IPS DF 4.7 (cell line): ENCODE measurements at regions not wholly inside any gene's neighbourhood (a gene's known extent, or its start where the extent isn't known, plus 50 kb on each side); places are given as distances from the start of the nearest gene placed in this dataset.
"Not testable (repeated sequence)": the region's sequence is repeated elsewhere in the genome, so short reads cannot be mapped to it uniquely, and the experiment has no call there.

ENCODE experiments used
- DNase-seq: peaks from one replicate; pipeline ENCODE4 v3.0.0-alpha.2; 2013; ENCODE audit warnings: low spot score; ENCODE audit errors: extremely low read depth

DNA sequence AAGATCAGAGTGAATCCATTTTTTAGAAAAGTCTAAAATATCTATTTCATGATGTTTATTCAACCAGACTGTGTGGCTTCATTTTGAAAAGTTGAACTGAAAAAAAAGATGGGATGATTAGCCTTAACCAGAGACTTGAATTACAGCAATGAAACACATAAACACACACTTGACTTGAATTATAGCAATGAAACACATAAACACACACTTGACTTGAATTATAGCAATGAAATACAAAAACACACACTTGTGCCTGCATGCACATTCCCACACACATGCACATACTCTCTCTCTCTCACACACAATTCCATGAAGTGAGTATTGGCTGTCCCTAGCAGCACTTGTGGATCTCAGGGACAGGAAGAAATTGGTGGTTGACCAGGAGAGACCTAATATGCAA lies 286.8 kb downstream of the USP46 start:
- DNase-seq, result no peak

DNA sequence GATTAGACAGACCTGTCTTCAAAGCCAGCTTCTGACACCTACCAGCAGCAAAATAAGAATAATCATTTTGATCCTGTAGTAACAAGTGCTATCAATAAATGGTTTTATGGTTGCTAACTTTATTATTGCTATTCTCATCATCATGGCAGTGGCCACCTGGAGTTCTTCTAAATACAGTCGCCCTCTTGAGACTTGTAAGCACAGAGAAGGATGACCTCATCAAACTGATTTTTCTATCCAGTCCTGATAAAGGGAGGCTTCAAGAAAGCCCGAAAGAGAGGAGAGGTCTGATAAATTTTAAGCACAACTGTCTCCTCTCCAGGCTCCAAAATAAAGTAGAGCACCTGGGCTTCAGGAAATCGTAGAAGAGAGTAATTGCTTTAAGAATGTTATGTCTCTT lies 286.4 kb downstream of the USP46 start:
- DNase-seq, result no peak

DNA sequence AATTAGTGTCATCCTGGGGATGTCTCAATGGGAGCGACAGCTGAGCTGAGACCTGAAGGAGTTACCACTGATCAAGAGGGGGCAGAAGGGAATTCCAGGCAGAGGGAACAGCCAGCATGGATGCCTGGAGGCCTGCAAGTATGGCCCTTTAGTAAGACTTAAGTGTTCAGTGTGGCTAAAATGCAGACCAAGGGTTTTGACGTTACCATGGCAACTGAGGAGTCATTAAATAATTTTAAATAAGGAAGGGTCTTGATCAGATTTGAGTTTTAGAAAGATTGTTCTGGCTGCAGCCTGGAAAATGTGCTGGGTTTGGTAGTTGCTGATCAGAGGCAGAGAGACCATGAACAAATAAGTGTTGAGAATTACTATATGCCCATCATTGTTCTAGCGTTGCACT lies 285.5 kb downstream of the USP46 start:
- no peak for DNase-seq

DNA sequence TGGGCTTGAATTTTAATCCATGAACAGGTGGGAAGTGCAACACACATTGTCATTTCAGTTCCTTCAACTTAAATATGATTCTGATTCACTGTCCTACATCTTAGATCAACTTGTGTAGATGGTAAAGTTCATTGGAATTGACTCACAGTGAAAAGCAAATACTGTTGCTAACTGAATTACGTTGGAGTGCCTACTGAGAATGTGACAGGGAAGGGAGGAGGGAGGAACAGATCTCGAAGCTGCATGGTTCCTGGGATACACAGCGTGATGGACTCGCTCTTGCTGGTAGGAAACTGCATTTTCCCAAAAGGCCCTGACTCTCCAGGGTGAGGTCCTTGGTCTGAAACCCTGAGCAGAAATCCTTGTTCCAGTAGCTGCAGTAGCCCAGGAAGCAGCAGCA lies 284.2 kb downstream of the USP46 start:
- no peak for DNase-seq

DNA sequence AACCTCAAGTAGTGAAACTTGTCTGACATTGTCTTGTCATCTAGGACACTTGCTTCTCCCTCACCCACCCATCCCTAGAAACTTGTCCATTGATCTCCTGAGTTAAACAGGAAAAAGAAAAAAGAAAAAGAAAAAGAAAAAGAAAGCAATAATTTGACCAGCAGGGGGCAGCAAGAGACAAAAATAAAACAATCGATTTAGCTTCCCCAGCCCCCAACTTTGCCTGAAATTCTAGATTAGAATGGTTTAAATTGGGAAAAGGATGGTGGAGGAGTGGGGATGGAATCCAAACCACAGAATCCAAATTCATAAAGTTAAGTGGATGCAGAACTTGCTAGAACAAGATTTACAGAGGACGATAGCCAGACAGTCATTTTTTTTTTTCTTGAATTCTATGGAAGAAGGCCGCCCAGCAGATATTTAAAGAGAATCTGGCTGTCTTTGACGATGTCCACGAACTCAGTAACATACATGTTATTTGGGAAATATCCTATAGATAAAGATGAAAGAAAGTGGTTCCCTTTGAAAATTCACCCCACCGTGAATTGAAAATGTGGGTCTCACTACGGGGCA lies 282.9 kb downstream of the USP46 start:
- DNase-seq, result peak; percentile 30

DNA sequence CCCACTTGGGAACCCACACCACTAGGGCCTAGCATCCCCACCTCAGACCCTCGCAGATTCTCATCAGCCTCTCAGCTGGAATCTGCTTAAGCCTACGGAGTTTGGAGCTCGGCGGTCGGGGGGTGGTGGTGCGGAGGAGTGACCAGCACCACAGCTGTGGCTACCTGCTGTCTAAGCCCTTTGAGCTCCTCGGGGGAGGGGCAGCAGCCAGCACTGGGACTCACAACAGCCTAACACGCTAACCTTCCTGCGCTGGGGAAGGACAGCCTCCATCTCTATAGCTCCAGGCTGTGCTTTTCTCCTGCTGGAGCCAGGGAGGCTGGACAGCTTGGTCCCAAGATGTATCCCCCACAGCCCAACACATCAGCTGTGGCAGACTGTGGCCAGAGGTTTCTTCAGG lies 281.5 kb downstream of the USP46 start:
- no peak for DNase-seq

DNA sequence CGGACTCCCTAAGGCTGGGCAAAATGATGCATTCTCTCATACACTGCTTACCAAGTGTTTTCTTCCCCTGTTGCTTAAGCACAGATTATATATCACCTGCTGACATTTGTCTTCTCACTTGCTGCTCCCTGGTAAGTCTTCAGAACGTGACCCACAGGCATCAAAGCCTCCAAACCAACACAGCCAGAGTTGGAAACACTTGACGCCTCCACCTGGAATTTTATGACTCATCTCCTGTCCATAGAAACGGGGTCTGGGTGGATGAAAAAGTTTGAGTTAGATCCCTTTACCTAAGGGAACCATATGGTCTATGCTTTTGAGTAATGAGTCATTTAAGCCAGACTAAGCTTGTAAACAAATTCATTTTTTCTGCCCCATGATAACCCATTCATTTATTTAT lies 251.6 kb downstream of the USP46 start:
- no peak for DNase-seq

DNA sequence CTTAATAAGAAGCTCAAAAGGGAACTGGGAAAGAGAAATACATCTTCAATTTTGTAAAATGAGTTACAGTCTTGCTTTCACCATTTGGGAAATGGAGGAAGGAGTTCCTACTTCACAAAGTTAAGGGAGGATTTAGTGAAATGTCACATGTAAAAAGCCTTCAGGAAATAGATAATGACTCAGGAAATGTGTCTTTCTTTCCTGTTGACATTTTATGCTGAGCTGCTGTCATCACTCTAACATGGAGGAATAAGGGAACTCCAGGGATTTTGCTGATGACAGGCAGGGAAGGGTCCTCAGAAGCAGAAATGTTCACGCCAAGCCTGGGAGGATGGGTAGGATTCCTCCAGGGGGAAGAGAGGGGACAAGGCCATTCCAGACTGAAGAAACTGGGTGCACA lies 251.1 kb downstream of the USP46 start:
- no peak for DNase-seq

DNA sequence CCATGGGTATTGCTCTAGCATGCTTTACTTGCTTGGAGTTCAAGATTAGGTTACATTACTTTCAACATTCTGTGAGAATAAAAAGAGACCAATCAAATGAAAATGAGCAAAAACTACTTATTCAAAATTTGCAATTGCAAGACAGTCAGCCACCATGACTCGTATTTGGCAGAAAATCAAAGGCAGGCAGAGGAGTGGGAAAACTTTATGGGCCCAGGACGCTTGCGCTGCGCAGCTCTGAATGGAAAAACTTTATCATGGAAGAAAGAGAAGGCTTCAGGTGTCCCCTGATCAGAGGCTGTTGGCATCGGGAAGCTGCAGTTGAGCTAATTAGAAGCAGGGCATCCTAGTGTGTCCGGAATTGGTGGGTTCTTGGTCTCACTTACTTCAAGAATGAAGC lies 250.6 kb downstream of the USP46 start:
- DNase-seq, result no peak

DNA sequence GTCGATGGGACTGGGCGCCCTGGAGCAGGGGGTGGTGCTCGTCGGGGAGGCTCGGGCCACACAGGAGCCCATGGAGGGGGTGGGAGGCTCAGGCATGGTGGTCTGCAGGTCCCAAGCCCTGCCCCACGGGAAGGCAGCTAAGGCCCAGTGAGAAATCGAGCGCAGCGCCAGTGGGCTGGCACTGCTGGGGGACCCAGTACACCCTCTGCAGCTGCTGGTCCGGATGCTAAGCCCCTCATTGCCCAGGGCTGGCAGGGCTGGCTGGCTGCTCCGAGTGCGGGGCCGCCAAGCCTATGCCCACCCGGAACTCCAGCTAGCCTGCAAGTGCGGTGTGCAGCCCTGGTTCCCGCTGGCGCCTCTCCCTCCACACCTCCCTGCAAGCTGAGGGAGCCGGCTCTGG lies 249.3 kb downstream of the USP46 start:
- not testable (repeated sequence) for DNase-seq

DNA sequence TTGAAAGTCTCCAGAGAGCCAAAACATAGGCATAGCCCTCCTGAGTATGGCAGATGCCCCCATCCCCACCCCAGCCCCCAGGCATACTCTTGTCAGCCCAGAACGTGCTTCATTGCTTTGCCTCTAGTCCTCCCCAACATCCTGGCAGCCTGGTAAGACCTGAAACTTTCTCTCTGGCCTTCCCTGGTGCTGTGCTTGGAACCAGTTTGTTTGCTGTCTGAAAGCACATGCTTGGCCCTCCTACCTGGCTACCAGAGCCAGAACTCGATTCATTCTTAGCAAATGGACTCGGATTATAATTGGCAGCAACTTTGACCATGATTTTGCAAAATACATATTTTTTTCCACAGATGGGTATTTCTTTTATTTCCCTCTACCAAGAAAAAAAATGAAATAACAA lies 248.1 kb downstream of the USP46 start:
- DNase-seq, result no peak

DNA sequence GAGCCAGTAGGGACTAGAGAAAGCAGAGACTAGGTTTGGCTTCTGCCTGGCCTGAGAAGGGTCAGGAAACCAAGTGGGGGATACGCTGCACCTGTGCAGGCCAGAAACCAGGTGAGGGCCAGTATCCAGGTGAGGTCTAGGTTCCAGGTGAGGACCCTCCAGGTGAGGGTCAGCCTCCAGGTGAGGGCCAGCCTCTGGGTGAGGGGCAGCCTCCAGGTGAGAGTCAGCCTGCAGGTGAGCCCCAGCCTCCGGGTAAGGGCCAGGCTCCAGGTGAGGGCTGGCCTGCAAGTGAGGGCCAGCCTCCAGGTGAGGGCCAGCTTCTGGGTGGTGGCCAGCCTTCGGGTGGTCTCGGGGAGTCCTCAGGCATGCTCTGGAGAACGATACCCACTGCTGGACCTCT lies 238.8 kb downstream of the USP46 start:
- no peak for DNase-seq

DNA sequence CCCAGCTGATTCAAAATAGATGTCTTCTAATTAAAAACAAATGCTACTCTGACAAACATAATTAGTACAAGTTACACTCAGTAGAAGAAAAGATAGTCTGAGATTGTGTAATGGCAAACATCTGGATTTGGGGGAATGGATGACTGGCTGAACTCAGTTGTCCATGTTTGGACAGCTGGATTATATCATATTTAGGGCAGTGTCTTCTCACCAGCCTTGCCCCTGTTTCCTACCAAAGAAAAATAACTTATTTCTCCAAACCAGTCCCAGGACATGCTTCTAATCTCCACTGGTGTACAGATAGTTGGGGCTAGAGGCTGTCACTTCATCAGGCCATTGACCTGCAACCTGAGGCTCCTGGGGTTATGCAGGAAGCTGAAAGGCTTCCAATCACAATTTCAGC lies 237.3 kb downstream of the USP46 start:
- no peak for DNase-seq

DNA sequence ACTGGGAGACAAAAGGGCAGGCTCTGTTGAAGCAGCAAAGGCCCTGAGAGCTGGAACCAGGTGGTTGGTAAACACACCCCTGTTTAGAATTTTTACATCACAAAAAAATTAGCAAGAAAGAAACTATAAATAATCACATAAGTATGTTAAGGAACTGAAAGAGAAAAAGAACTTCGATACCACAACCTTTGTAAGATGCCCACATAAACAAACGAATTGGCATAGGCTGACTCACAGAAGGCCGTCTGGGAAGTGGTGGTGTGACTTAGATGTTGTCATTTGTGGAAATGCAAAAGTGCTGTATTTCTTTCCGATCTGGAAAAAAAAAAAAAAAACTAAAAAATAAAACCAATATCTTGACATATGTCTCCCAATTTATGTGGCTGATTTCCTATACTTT lies 235.1 kb downstream of the USP46 start:
- no peak for DNase-seq

DNA sequence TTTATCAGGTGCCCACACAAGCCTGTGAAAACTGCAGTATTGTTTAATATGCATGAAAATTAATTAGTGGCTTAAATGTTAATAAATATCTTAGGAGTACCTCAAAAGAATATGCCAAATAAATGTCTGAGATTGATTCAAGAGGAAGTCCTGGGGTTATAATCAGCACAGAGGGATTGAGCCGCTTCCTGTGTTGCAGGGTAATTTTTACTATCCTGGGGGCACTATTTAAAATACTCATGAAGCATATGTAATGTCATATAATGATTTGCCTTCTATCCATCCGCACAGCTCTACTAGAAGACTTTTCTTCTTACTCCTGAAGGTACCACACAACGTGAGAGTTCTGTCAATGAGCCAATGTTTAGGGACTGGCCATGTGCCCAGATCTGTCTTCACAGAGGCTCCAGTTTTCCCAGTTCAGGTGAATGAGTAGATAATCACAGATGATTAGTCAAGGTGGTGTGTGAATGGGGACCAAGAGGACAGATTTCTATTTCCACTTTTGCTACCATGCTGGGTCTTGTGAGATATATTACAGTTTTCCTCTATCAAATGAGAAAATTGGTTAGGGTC lies 233.3 kb downstream of the USP46 start:
- no peak for DNase-seq

DNA sequence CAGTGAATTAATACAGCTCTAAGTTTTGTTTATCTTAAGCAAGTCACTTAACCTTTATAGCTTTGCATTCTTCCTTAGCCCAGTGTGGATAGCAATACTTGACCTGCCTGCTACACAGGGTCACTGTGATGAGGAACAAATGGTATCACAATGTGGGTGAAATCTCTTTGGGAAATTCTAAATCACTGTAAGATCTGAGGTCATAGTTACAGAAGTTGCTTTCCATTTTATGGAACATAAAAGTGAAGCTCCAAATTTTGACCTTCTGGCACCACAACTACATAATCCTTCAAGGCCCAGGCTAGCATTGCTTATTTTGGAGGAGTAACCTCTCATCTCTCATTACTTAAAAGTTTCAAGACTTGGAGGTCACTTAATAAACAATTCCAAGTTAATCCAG lies 227.7 kb downstream of the USP46 start:
- no peak for DNase-seq

DNA sequence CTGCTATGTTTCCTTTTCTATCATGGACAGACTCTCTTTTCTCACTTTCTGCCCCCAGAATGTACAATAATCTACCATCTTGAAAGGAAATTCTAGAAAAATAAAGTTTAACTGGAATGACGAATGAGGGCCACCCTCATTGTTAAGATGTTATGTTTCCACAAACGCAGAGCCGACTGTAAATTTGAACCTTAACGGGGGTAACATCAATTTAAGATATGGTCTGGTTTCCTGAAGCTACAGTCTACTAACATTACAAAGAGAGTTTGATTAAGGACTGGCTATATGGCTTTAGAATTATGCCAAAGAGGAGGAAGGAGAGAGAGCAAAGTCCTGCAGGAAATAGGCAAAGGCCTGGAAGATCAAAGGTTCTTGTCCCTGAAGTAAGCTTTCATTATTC lies 227.2 kb downstream of the USP46 start:
- DNase-seq, result no peak

DNA sequence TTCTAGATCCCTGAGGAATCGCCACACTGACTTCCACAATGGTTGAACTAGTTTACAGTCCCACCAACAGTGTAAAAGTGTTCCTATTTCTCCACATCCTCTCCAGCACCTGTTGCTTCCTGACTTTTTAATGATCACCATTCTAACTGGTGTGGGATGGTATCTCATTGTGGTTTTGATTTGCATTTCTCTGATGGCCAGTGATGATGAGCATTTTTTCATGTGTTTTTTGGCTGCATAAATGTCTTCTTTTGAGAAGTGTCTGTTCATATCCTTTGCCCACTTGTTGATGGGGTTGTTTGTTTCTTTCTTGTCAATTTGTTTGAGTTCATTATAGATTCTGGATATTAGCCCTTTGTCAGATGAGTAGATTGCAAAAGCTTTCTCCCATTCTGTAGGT lies 216.6 kb downstream of the USP46 start:
- DNase-seq, result not testable (repeated sequence)

DNA sequence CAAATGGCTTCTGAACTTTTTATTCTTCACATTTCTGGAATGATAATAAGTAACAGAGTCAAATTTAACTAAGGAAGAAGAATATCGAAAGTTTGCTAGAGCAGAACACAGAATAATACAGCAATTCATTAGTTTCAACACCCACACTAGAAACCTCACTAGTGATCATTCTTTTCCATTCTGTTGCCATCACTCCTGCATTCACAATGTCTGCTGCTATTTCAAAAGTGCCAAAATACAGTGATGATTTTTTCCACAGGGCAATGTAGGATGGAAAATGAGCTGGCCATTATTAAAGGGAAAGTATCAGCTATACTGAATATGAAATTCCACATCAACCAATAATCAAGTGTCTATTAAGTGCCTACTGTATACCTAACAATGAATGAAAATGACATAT lies 186.7 kb downstream of the USP46 start:
- DNase-seq, result no peak

DNA sequence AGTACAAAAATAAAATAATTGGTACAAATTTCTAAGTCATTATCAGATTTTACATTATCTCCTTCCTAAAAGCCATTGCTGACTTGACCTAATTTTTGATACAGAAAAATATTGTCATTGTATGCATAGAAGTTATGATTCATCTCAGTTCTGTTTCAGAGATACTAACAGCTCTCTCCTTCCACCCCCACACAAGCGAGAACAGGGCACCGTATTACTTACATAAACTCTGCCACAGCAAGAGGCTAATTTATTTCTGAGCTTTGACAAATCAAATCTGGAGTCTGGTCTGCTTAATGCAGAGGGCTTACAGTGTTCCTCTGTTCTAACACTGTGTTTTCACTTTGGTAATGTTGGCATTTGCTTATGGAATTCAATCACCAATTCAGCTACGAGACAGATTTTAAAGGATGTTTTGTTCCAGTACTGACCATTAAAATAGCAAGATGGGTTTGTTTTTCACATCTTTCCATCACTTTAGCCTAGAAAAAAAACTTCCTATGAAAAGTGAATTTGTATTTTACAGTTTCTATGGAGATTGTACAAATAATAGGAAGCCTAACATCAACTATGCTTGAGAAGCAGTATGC lies 181.8 kb downstream of the USP46 start:
- DNase-seq, result no peak

DNA sequence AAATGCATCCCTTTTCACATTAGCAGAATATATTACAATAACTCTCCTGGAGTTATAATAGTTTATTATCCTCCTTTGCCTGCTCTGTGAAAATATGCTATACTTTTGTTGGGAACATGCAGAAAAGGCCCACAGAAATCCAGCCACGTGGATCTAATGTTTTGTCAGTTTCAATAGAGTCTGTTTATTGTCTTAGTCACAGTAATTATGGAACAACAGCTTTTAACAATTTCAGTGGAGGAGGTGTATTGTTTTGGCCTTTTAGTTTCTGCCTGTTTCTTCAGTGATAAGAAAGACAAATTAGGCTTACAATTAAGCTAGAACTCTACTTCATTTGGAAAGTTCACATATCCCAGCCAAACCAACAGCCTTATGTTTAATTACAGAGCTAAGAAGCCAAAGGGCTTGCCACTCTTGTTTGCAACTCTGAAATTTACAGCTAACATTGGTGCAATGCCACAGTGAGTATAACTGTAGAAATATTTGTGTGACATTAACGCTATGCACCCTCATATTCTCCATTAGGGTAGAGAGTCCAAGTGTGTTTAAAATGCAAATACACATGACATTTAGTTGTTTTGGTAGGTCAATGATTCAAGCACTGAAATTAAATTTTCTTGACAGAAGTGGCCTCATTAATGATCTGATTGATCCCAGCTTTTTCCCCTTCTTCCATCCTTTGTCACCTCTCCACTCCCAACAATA lies 175.8 kb downstream of the USP46 start:
- no peak for DNase-seq

DNA sequence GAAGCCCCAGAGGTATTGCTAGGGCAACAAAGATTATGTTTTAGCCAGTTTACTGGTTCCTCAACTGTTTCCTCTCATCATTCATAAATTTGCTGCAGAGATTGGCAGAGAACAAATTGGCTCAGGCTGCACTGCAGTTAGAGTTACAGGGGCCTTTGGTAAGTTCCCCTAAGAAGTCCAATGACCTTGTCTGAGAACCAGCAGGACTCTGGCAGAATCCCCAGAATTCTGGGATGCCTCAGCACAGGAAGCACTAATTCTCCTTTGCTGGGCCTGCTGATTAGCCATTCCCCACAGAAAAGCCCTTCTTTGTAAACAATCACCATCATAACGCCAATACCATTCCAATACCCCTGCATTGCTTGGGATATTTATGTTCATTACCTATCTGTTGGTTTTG lies 151.3 kb downstream of the USP46 start:
- DNase-seq, result no peak
